IgD-negative memory B cell (primary cell): ENCODE measurements at regions not wholly inside any gene's neighbourhood (a gene's known extent, or its start where the extent isn't known, plus 50 kb on each side); places are given as distances from the start of the nearest gene placed in this dataset.

Experiments
- H3K27ac Mint-ChIP-seq, 3 donors: one replicate each; pipeline ENCODE4 v1.8.0; 2020 to 2022; ENCODE audit warnings: mild to moderate bottlenecking in 3 of 3, mixed read lengths in 3 of 3, moderate library complexity in 1 of 3
- H3K27me3 Mint-ChIP-seq: one replicate; pipeline ENCODE4 v1.8.0; 2021; ENCODE audit warnings: mixed read lengths
- H3K36me3 Mint-ChIP-seq: one replicate; pipeline ENCODE4 v1.8.0; 2020; ENCODE audit warnings: mild to moderate bottlenecking, mixed read lengths
- H3K4me1 Mint-ChIP-seq, 3 donors: one replicate each; pipeline ENCODE4 v1.8.0; 2020 to 2022; ENCODE audit warnings: mixed read lengths in 3 of 3, mild to moderate bottlenecking in 1 of 3
- H3K4me3 Mint-ChIP-seq, 4 donors: one replicate each; pipeline ENCODE4 v1.8.0; 2020 to 2022; ENCODE audit warnings: mild to moderate bottlenecking in 4 of 4, mixed read lengths in 4 of 4, moderate library complexity in 3 of 4
- H3K9me3 Mint-ChIP-seq, 3 donors: one replicate each; pipeline ENCODE4 v1.8.0; 2020 to 2021; ENCODE audit warnings: mixed read lengths in 3 of 3, mild to moderate bottlenecking in 1 of 3

- no peaks in the 10 kb centered on the region for H3K36me3 Mint-ChIP-seq
- peaks cover 11% of the 10 kb centered on the region for H3K27me3 Mint-ChIP-seq
- no peak overlapping the region for H3K4me3 Mint-ChIP-seq
- H3K9me3 Mint-ChIP-seq = no peaks in the 10 kb centered on the region
- no peak overlapping the region for H3K27ac Mint-ChIP-seq
- H3K4me1 Mint-ChIP-seq = peaks cover 2 to 23% (median 5%) of the 10 kb centered on the region in 3 donors
Observed at GRCh38 chr6:30832864-30833263, 51.5 kb upstream of the DDR1 start.

DNA sequence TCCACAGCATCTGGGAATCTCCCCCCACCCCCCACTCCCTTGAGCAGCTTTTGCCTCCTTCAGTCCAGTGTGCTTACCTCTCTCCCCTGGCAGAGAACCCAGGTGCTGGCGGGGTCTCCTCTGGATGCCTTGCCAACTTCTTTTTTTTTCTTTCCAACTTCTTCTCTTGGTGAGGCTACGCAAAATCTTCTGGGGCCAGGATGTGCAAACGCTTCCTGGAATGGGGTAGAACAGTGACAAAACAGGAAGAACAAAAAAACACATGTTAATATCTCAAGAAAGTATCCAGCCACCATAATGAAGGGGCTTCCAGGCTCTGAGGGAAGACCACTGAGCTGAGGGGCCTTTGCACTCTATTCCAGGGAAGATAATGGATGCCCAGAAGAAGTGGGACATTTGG, 53.9 kb upstream of the DDR1 start:
- H3K36me3 Mint-ChIP-seq = no peaks in the 10 kb centered on the region
- H3K4me1 Mint-ChIP-seq = peaks cover 1 to 21% (median 5%) of the 10 kb centered on the region in 3 donors
- H3K4me3 Mint-ChIP-seq = peak overlapping the region in 3 of 4 donors; percentile 58 to 82 (median 76)
- H3K27me3 Mint-ChIP-seq = peaks cover 11% of the 10 kb centered on the region
- no peaks in the 10 kb centered on the region for H3K9me3 Mint-ChIP-seq
- peak overlapping the region in 1 of 3 donors; percentile 1 for H3K27ac Mint-ChIP-seq

- no peaks in the 10 kb centered on the region for H3K9me3 Mint-ChIP-seq
- H3K4me1 Mint-ChIP-seq = peaks cover 3 to 20% (median 6%) of the 10 kb centered on the region in 3 donors
- H3K36me3 Mint-ChIP-seq = no peaks in the 10 kb centered on the region
- H3K4me3 Mint-ChIP-seq = peak overlapping the region in 2 of 4 donors; percentile 76 to 82
- no peak overlapping the region for H3K27ac Mint-ChIP-seq
- peaks cover 7% of the 10 kb centered on the region for H3K27me3 Mint-ChIP-seq
Observed at GRCh38 chr6:30829639-30830255, 54.6 kb upstream of the DDR1 start.

- Mint-ChIP-seq H3K4me1 (peaks cover 5 to 19% (median 9%) of the 10 kb centered on the region in 3 donors), H3K9me3 (no peaks in the 10 kb centered on the region), H3K4me3 (peak overlapping the region in 1 of 4 donors; percentile 47), H3K27me3 (peaks cover 7% of the 10 kb centered on the region), H3K27ac (no peak overlapping the region), H3K36me3 (no peaks in the 10 kb centered on the region)
Observed at GRCh38 chr6:30829033-30829432, 55.3 kb upstream of the DDR1 start.

- Mint-ChIP-seq H3K4me1 (peaks cover 8 to 22% (median 13%) of the 10 kb centered on the region in 3 donors), H3K27ac (no peak overlapping the region), H3K4me3 (peak overlapping the region in 1 of 4 donors; percentile 44), H3K36me3 (no peaks in the 10 kb centered on the region), H3K27me3 (peaks cover 11% of the 10 kb centered on the region), H3K9me3 (no peaks in the 10 kb centered on the region)
Observed at GRCh38 chr6:30828027-30828962, 56.0 kb upstream of the DDR1 start.

DNA sequence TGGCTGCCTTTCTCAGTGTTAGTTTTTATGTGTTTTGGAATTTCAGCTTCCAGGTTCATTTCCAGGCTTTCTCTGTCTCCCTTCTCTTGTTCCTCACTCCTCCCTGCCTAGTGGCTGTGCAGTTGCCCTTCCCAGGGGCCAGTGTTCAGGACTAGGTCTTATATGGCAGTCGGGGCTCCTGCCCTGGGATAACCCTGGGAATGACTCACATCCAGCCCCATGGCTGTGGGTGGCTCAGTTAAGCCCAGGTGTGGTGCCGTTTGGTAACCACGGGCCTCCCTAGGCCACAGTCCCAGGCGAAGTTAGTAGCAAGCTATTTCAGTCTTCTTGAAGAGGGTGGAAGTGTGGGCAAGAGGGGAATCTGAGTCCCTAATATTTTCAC, 57.4 kb upstream of the DDR1 start:
- Mint-ChIP-seq H3K27ac (no peak overlapping the region), H3K4me1 (peaks cover 10 to 28% (median 22%) of the 10 kb centered on the region in 3 donors), H3K9me3 (no peaks in the 10 kb centered on the region), H3K27me3 (peaks cover 10% of the 10 kb centered on the region), H3K4me3 (no peak overlapping the region), H3K36me3 (no peaks in the 10 kb centered on the region)

- Mint-ChIP-seq H3K9me3 (no peaks in the 10 kb centered on the region), H3K27ac (no peak overlapping the region), H3K4me1 (peaks cover 14 to 22% (median 20%) of the 10 kb centered on the region in 3 donors), H3K4me3 (no peak overlapping the region), H3K36me3 (no peaks in the 10 kb centered on the region), H3K27me3 (peaks cover 9% of the 10 kb centered on the region)
Observed at GRCh38 chr6:30824698-30825097, 59.6 kb upstream of the DDR1 start.

DNA sequence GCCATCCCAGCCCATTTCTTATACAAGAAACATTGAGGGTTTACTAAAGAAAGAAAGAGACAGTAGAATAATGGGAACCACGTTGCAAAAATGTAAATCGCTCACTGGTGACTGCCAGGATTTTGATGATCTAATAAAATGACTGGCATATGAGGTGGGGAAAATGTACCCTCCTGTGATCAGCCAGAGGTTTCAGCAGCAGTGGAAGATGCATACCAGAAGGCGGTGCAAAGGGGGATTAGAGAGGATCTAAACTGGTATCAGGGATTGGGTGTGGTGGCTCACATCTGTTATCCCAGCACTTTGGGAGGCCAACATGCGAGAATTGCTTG, 60.8 kb upstream of the DDR1 start:
- H3K36me3 Mint-ChIP-seq = no peaks in the 10 kb centered on the region
- peak overlapping the region in 2 of 4 donors; percentile 35 to 52 for H3K4me3 Mint-ChIP-seq
- peaks cover 12 to 20% (median 20%) of the 10 kb centered on the region in 3 donors for H3K4me1 Mint-ChIP-seq
- peaks cover 9% of the 10 kb centered on the region for H3K27me3 Mint-ChIP-seq
- no peaks in the 10 kb centered on the region for H3K9me3 Mint-ChIP-seq
- peak overlapping the region in 1 of 3 donors; percentile 72 for H3K27ac Mint-ChIP-seq

GRCh38 chr6:30821862-30822784, 62.2 kb upstream of the DDR1 start:
- no peak overlapping the region for H3K4me3 Mint-ChIP-seq

GRCh38 chr6:30820193-30820592, 64.1 kb upstream of the DDR1 start:
- Mint-ChIP-seq H3K9me3 (no peaks in the 10 kb centered on the region), H3K27ac (peak overlapping the region in 1 of 3 donors; percentile 27), H3K4me3 (no peak overlapping the region)

More at GRCh38 chr6:30821862-30822784, 62.2 kb upstream of the DDR1 start:
- H3K4me1 Mint-ChIP-seq = peaks cover 12 to 22% (median 19%) of the 10 kb centered on the region in 3 donors
- H3K36me3 Mint-ChIP-seq = no peaks in the 10 kb centered on the region
- H3K27me3 Mint-ChIP-seq = peaks cover 9% of the 10 kb centered on the region
- no peaks in the 10 kb centered on the region for H3K9me3 Mint-ChIP-seq
- peak overlapping the region in 1 of 3 donors; percentile 50 for H3K27ac Mint-ChIP-seq

DNA sequence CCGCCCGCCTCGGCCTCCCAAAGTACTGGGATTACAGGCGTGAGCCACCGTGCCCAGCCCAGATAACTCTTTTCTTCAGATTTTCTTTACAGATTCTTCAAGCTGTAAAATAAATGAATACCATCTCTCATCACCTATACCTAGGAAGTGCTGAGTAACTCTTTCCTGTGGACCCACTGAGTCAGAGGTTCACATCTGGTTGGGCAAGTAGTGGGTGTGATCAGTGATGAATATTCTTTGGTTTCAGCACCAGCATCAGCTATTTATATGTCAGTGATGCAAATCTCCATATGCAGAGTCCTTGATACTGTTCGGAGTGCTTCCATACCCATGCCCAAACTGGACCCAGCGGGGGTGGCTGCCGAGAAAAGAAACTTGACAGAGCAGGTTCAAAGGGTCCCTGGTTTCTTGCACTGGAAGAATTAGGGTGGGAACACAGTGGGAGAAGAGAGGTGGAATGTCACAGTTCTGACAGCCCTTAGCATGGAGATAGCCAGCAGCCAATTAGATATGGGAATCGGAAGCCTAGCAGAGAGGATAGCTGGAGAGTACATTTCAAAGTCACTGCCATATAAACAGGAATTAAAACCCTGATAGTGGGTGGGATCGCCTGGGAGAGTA, 64.9 kb upstream of the DDR1 start:
- peaks cover 11 to 21% (median 18%) of the 10 kb centered on the region in 3 donors for H3K4me1 Mint-ChIP-seq
- H3K4me3 Mint-ChIP-seq = no peak overlapping the region
- peaks cover 1% of the 10 kb centered on the region for H3K36me3 Mint-ChIP-seq
- no peak overlapping the region for H3K27ac Mint-ChIP-seq
- H3K27me3 Mint-ChIP-seq = peaks cover 9% of the 10 kb centered on the region
- no peaks in the 10 kb centered on the region for H3K9me3 Mint-ChIP-seq

More at GRCh38 chr6:30820193-30820592, 64.1 kb upstream of the DDR1 start:
- peaks cover 1% of the 10 kb centered on the region for H3K36me3 Mint-ChIP-seq
- H3K27me3 Mint-ChIP-seq = peaks cover 9% of the 10 kb centered on the region
- peaks cover 14 to 24% (median 20%) of the 10 kb centered on the region in 3 donors for H3K4me1 Mint-ChIP-seq

DNA sequence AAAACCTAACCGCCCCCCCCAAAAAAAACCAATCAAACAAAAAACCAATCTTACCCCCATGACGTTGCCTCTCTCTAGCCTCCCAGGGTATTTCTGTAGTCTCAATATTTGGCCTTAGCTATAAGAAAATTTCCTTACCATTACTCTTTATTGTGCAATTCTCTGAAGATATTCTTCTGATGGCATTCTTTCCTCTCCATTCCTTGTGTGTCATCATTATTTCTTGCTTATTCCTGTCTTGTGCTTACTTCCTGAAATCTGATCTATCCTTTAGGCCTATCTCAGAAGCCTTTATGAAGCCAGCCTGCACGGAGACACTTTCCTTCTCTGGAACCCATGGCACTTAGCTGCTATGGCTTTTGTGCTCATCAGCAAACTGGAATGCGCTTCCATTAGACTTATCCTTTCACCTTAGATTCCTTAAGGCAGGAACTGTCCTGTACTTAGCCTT, 65.9 kb upstream of the DDR1 start:
- no peak overlapping the region for H3K27ac Mint-ChIP-seq
- peaks cover 1% of the 10 kb centered on the region for H3K36me3 Mint-ChIP-seq
- no peak overlapping the region for H3K4me3 Mint-ChIP-seq
- H3K27me3 Mint-ChIP-seq = peaks cover 7% of the 10 kb centered on the region
- no peaks in the 10 kb centered on the region for H3K9me3 Mint-ChIP-seq
- H3K4me1 Mint-ChIP-seq = peaks cover 11 to 24% (median 17%) of the 10 kb centered on the region in 3 donors

DNA sequence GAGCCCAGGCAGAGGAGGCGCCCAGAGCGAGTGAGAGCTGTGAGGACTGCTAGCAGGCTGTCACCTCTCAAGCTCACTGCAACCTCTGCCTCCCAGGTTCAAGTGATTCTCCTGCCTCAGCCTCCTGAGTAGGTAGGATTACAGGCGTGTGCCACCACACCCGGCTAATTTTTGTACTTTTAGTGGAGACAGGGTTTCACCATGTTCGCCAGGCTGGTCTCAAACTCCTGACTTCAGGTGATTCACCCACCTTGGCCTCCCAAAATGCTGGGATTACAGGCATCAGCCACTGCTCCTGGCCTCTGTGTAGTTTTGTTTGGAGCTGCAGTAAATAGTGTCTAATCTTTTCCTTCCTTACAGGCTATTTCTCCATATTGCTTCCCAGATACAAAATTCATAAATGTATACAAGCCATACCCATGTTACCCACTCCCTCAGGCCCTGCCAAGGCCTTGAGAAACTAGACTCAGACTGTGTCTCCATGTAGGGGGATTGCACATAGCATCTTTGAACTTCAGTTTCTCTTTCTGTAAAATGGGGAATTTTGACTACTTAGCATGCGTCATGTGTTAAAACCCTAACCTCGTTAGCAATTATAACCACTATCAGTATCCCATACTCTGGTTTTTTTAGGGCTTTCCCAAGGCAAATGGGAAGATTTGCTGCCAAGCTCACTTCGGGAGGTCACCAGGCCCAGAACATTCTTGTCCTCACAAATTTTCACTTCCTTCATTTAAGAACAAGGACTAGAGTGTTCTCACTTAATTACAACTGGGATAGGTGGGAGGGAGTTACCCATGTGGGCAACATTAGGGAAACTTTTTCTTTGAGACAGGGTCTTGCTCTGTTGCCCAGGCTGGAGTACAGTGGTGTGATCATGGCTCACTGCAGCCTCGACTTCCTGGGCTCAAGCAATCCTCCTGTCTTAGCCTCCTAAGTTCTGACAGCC, 67.3 kb upstream of the DDR1 start:
- Mint-ChIP-seq H3K27me3 (peaks cover 2% of the 10 kb centered on the region), H3K27ac (no peak overlapping the region), H3K4me1 (peaks cover 9 to 15% (median 12%) of the 10 kb centered on the region in 3 donors), H3K36me3 (peaks cover 1% of the 10 kb centered on the region), H3K4me3 (no peak overlapping the region), H3K9me3 (no peaks in the 10 kb centered on the region)
